Activated T-cell treated with anti-CD3 and anti-CD28 coated beads, Interleukin-2, amount 50 U/mL, for 4 hours (primary cell): ENCODE measurements at regions not wholly inside any gene's neighbourhood (a gene's known extent, or its start where the extent isn't known, plus 50 kb on each side); places are given as distances from the start of the nearest gene placed in this dataset.
"Not testable (repeated sequence)": the region's sequence is repeated elsewhere in the genome, so short reads cannot be mapped to it uniquely, and the experiment has no call there.

Experiments
- ATAC-seq, 2 donors: fragments of 200-7000 bp; cut with Tn5 transposase; one replicate each; pipeline ENCODE4 v1.10.0; 2021
- DNase-seq: peaks from one replicate; pipeline ENCODE4 v3.0.0-alpha.2; 2020
- H3K27me3 Mint-ChIP-seq: one replicate; pipeline ENCODE4 v1.8.0; 2021; ENCODE audit warnings: low read depth, mixed read lengths
- H3K36me3 Mint-ChIP-seq: one replicate; pipeline ENCODE4 v1.8.0; 2022; ENCODE audit warnings: mixed read lengths; ENCODE audit not compliant: insufficient read depth
- H3K4me1 Mint-ChIP-seq: one replicate; pipeline ENCODE4 v1.8.0; 2021; ENCODE audit warnings: low read depth, mixed read lengths
- H3K4me3 Mint-ChIP-seq: one replicate; pipeline ENCODE4 v1.8.0; 2021; ENCODE audit warnings: mild to moderate bottlenecking, moderate library complexity, mixed read lengths
- H3K9me3 Mint-ChIP-seq: one replicate; pipeline ENCODE4 v1.8.0; 2021; ENCODE audit warnings: mixed read lengths

DNA sequence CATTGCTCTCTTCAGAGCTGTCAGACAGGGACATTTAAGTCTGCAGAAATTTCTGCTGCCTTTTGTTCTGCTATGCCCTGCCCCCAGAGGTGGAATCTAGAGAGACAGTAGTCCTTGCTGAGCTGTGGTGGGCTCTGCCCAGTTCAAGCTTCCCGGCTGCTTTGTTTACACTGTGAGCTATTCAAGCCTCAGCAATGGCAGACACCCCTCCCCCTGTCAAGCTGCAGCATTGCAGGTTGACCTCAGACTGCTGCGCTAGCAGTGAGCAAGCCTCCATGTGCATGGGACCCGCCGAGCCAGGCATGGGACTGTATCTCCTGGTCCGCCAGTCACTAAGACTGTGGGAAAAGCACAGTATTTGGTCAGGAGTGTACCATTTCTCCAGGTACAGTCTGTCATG, 53.6 kb upstream of the MAPK10 start:
- H3K36me3 Mint-ChIP-seq, H3K4me1 Mint-ChIP-seq, H3K4me3 Mint-ChIP-seq, DNase-seq, H3K27me3 Mint-ChIP-seq, ATAC-seq: not testable (repeated sequence)
- H3K9me3 Mint-ChIP-seq, result peaks cover 14% of the 10 kb centered on the region

DNA sequence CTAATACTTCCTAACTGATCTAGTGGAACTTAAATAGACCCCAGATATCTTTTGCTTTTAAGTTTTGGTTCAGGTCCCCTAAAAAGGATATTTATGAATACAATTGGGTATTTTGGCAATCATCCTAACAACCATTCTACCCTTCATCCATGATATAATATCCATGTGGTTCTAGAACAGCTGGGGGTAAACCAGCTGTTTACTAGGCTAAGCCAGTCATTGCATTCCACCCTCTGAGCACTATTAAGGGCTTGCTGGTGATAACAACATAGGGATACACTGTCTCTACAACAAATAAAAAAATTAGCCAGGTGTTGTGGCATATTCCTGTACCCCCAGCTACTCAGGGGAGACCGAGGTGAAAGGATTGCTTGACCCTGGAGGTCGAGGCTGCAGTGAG, 54.8 kb upstream of the MAPK10 start:
- no peak for ATAC-seq
- Mint-ChIP-seq H3K4me1 (no peaks in the 10 kb centered on the region), H3K36me3 (no peaks in the 10 kb centered on the region), H3K9me3 (peaks cover 14% of the 10 kb centered on the region), H3K27me3 (no peaks in the 10 kb centered on the region), H3K4me3 (no peak overlapping the region)
- DNase-seq, result no peak

DNA sequence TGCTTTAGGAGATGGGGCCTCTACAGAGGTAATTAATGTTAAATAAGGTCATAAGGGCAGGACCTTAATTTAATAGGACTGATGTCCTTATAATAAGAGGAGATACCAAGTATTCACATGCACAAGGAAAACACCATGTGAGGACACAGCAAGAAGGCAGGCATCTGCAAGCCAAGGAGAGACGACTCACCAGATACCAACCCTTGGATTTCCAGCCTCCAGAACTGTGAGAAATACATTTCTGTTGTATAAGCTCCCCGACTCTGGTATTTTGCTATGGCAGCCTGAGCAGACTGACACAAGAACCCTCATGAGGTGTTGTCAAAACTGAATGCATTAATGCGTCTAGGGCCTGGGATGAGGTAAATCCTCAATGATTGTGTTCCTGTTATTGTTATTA, 56.2 kb upstream of the MAPK10 start:
- Mint-ChIP-seq H3K4me3 (no peak overlapping the region), H3K27me3 (no peaks in the 10 kb centered on the region), H3K36me3 (no peaks in the 10 kb centered on the region), H3K9me3 (peaks cover 9% of the 10 kb centered on the region), H3K4me1 (no peaks in the 10 kb centered on the region)
- DNase-seq, result no peak
- no peak for ATAC-seq

DNA sequence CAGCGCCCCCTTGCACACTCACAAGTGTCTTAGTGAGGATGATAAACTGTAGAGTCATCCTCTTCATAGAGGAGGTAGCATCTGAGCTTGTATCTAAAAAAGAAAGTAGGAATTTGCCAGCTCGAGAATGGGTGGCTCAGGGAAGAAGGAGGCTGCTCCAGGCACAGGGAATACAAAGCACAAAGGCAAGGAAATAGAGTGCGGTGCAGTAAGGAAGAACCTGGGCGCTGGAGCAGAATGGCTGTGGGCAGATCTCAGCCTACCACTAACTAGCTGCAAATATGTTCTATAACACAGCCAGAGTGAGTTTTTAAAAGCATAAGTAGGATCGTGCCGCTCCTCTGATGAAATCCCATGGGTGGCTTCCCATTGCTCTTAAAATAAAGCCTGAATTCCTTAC, 61.6 kb upstream of the MAPK10 start:
- Mint-ChIP-seq H3K4me3 (no peak overlapping the region), H3K4me1 (no peaks in the 10 kb centered on the region), H3K27me3 (no peaks in the 10 kb centered on the region), H3K36me3 (no peaks in the 10 kb centered on the region), H3K9me3 (no peaks in the 10 kb centered on the region)
- no peak for ATAC-seq
- DNase-seq, result no peak

DNA sequence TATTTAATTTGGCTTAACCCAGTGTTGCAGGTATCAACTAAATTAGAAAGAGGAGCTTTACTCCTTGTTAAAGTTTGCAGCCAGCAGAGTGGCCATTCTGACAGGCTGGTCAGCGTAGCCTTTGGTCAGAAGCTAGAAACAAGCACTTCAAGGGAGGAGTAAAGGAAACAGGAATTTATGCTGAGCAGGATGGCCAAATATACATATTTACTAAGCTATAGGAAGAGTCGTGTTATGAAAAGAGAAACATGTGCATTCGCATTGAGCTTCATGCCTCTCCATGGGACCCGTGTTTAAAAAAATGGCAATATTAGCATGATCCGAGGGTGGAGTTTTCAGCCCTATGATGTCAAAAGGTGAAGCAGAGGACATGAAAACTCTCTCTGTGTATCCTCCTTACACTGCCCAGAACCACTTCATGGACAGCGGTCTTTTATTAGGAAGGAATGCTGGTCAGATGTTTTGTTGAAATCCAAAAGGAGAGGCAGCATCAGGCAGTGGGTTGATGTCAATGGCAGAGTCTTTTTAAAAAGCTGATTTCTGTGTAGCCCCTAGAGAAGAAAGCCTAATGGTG, 71.8 kb upstream of the MAPK10 start:
- H3K27me3 Mint-ChIP-seq, result no peaks in the 10 kb centered on the region
- H3K36me3 Mint-ChIP-seq, result no peaks in the 10 kb centered on the region
- ATAC-seq (no peak), DNase-seq (no peak)
- H3K9me3 Mint-ChIP-seq, result no peaks in the 10 kb centered on the region
- H3K4me3 Mint-ChIP-seq, result no peak overlapping the region
- no peaks in the 10 kb centered on the region for H3K4me1 Mint-ChIP-seq

DNA sequence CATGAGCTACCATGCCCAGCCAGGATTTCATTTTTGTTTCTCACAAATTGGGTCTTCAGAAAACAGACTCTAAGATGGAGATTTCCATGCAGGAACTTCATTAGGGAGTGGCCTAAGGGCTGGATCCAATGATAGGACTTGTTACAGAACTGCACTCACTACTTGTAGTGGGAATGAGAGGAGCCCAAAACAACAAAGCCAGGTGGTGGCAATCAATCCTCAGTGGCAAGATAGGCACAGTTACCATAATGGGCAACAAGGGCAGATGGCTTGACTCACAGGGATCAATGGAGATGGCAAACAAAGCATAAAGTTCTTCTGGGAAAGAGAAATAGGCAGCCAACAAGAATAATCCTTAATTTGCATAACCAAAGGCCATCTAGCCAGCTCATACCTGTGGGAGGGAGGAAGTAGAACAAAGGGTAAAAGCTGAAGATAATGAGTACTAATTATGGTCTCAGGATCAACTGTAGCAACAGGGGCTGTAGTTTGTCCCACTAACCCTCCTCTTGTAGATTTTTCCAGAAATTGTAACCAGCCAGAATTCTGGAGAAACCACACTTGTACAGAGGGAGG, 72.8 kb upstream of the MAPK10 start:
- H3K36me3 Mint-ChIP-seq, result no peaks in the 10 kb centered on the region
- no peaks in the 10 kb centered on the region for H3K4me1 Mint-ChIP-seq
- no peaks in the 10 kb centered on the region for H3K27me3 Mint-ChIP-seq
- H3K9me3 Mint-ChIP-seq, result no peaks in the 10 kb centered on the region
- ATAC-seq (no peak), DNase-seq (no peak)
- H3K4me3 Mint-ChIP-seq, result no peak overlapping the region

DNA sequence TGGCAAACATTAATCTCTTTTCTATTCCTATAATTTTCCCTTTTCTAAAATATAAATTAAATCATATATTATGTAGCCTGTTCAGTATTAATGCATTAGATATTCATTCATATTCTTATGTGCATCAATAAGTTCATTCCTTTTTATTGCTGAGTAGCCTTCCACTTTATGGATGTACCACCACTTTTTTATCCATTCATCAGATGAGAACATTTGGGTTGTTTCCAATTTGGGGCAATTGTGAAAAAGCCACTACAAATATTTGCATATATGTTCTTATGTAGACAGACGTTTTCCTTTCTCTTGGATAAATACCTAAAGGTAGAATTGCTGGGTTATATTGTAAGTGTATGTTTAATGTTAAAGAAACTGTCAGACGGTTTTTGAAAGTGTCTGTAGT, 79.4 kb upstream of the MAPK10 start:
- peaks cover 4% of the 10 kb centered on the region for H3K9me3 Mint-ChIP-seq
- no peaks in the 10 kb centered on the region for H3K36me3 Mint-ChIP-seq
- peaks cover 4% of the 10 kb centered on the region for H3K27me3 Mint-ChIP-seq
- ATAC-seq (no peak), DNase-seq (no peak)
- H3K4me3 Mint-ChIP-seq, result no peak overlapping the region
- H3K4me1 Mint-ChIP-seq, result no peaks in the 10 kb centered on the region

DNA sequence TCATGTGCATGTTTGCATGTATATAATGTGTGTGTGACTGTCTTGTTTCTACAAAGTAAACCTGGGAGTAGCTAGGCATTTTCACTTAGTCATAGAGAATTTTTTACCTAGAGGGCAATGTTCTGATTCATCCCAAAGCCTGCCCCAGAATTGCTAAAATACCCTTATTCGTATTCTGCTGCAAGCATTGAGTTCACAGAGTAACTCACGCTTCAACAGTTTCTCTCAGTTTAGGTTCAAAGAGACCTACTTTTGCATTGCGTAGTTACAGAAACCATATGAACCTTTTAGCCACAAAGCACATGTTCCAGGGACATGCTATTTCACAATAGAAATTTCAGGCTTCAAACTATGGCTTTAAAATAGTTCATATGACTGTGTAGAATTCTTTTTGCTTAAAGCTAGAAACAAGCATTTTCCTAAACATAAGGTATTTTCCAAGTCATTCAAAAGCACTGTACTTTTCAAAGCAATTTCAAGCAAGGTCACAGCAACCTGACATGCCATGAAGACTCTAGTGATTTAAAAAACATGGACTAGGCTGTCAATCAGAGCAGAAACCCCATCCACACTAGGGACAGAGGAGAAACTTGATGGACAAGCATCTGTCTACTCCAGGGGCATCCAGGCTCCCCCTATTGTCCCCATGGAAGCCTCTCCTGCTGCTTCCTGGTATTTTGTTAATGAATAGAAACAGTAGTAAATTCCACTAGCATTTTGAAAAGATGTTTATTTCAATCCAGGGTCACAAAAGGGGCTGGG, 81.5 kb upstream of the MAPK10 start:
- H3K4me1 Mint-ChIP-seq, result no peaks in the 10 kb centered on the region
- H3K27me3 Mint-ChIP-seq, result peaks cover 6% of the 10 kb centered on the region
- H3K4me3 Mint-ChIP-seq, result no peak overlapping the region
- H3K36me3 Mint-ChIP-seq, result no peaks in the 10 kb centered on the region
- H3K9me3 Mint-ChIP-seq, result peaks cover 9% of the 10 kb centered on the region
- DNase-seq, result no peak
- no peak for ATAC-seq

DNA sequence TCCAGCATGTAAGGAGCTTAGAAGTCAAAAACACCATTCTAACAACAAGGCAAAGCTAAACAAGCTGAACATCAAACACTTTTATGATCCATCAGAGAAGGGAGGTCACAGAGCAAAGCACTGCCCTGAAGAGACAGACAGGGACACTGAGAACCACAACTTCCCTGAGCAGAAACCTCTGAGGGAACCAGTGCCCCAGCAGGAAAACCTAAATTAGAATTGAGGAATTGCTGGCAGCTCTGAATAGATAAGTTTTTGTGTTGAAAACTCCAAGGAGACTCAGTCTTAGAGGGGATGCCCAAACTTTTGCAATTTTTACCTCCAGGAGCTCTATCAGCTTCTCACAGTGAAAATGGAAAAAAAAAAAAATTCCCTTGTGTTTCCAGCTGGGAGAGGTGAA, 83.0 kb upstream of the MAPK10 start:
- no peak overlapping the region for H3K4me3 Mint-ChIP-seq
- no peaks in the 10 kb centered on the region for H3K4me1 Mint-ChIP-seq
- peaks cover 10% of the 10 kb centered on the region for H3K27me3 Mint-ChIP-seq
- ATAC-seq (no peak), DNase-seq (no peak)
- H3K9me3 Mint-ChIP-seq, result peaks cover 9% of the 10 kb centered on the region
- no peaks in the 10 kb centered on the region for H3K36me3 Mint-ChIP-seq

DNA sequence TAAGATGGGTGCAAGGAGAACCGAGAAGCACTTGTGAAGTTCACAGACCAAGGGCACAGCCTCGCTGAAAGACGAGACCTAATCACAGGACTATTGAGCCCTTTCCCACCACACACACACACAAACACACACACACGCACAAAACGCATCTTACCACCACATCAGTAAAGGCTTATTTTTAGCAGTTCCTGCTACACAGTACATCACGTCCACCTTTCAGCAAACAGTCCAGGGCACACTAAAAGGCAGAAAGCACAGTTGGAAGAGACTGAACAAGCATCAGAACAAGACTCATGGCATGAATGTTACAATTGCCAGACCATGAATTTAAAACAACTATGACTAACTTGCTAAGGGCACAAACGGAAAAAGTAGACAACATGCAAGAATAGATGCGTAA, 83.6 kb upstream of the MAPK10 start:
- H3K4me1 Mint-ChIP-seq, result no peaks in the 10 kb centered on the region
- H3K9me3 Mint-ChIP-seq, result peaks cover 9% of the 10 kb centered on the region
- no peaks in the 10 kb centered on the region for H3K36me3 Mint-ChIP-seq
- ATAC-seq (no peak), DNase-seq (no peak)
- H3K4me3 Mint-ChIP-seq, result no peak overlapping the region
- peaks cover 10% of the 10 kb centered on the region for H3K27me3 Mint-ChIP-seq

DNA sequence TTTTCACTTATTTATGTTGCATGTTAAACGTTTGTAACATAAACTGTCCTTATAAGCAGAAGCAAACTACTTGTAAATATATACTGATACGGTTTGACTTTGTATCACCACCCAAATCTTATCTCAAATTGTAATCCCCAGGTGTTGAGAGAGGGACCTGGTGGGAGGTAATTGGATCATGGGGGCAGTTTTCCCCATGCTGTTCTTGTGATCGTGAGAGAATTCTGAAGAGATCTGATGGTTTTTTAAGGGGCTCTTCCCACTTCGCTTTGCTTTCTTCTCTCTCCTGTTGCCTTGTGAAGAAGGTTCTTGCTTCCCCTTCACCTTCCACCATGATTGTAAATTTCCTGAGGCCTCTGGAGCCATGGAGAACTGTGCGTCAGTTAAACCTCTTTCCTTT, 87.1 kb upstream of the MAPK10 start:
- H3K36me3 Mint-ChIP-seq, result no peaks in the 10 kb centered on the region
- peaks cover 11% of the 10 kb centered on the region for H3K27me3 Mint-ChIP-seq
- H3K9me3 Mint-ChIP-seq, result peaks cover 9% of the 10 kb centered on the region
- DNase-seq (no peak), ATAC-seq (no peak)
- H3K4me3 Mint-ChIP-seq, result no peak overlapping the region
- H3K4me1 Mint-ChIP-seq, result no peaks in the 10 kb centered on the region

DNA sequence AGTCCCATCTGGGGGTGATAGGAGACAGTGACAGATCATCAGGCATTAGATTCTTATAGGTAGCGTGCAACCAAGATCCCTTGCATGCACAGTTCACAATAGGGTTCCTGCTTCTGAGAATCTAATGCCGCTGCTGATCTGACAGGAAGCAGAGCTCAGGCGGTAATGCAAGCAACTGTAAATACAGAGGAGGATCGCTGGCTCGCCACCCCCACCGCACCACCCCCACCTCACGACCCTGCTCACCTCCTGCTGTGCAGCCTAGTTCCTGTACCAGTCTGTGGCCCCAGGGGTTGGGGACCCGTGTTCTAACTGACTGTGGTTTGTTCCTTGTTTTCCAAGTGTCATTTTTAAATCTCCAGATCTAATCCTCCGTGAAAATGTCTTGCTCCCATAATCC, 89.0 kb upstream of the MAPK10 start:
- H3K27me3 Mint-ChIP-seq, result peaks cover 10% of the 10 kb centered on the region
- peaks cover 5% of the 10 kb centered on the region for H3K9me3 Mint-ChIP-seq
- H3K36me3 Mint-ChIP-seq, result no peaks in the 10 kb centered on the region
- no peak for ATAC-seq
- H3K4me1 Mint-ChIP-seq, result no peaks in the 10 kb centered on the region
- DNase-seq, result no peak
- no peak overlapping the region for H3K4me3 Mint-ChIP-seq

DNA sequence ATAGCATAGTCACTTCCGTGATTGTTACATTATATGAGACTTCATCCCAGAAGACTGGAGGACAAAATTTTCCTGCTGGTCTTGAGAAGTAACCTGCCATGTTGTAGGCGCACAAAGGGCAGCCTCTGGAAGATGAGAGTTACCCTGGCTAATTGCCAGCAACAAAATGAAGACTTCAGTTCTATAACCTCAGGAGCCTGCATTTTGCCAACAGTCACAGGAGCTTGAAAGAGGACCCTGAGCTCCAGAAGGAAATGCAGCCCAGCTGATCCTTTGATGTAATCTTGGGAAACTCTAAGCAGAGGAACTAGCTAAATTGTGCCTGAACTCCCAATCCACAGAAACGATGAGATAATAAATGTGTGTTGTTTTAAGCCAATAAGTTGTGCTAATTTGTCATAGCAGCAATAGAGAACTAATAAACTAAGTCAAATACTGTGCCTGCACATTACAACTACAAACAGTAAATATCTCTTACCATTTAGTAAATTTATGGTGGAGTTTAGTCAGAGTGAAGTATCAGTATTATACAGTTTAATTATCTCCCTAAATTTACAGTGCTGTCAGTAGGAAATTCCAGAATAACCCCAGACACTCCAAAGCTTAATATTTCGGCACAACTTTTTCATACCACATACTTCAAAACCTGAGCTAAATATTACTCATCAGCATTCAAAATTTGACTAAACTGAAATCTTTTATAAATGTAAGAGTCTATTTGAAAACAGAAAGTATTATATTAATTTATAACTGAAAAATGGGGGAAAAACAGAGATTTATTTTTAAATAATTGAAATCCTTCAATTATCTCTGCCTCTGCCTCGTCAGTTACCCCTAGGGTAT, 90.1 kb upstream of the MAPK10 start:
- Mint-ChIP-seq H3K4me3 (no peak overlapping the region), H3K9me3 (no peaks in the 10 kb centered on the region), H3K36me3 (no peaks in the 10 kb centered on the region), H3K27me3 (peaks cover 8% of the 10 kb centered on the region), H3K4me1 (no peaks in the 10 kb centered on the region)
- DNase-seq (no peak), ATAC-seq (no peak)

DNA sequence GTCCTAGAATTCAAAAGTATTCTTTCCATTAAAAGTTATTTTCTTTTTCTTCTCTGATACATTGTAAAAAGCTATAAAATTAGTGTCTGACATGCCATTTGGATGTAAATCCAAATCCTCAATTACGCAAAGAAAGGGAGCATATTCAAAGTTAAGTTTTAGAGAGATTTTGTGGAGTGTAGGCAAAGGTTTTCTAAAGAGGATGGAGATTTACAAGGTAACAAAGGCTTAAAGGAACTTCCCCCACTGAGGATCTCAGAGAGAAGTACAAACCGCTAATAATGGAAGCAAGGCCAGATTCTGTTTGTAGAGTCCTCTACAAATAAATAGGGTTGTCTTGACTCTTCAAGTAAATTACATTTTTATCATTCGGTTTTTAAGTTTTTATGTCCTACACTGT, 91.0 kb upstream of the MAPK10 start:
- Mint-ChIP-seq H3K4me1 (no peaks in the 10 kb centered on the region), H3K36me3 (no peaks in the 10 kb centered on the region), H3K27me3 (peaks cover 8% of the 10 kb centered on the region), H3K4me3 (no peak overlapping the region), H3K9me3 (no peaks in the 10 kb centered on the region)
- ATAC-seq, result no peak
- no peak for DNase-seq
